Transverse colon (tissue), 4 donors: ENCODE measurements at regions not wholly inside any gene's neighbourhood (a gene's known extent, or its start where the extent isn't known, plus 50 kb on each side); places are given as distances from the start of the nearest gene placed in this dataset.

Experiments
- EP300 ChIP-seq: sonication (generic); formaldehyde crosslinking; IDR thresholded peaks from one replicate; pipeline ENCODE4 v1.6.1; 2017; ENCODE audit warnings: antibody characterized with exemption, low read depth
- POLR2A ChIP-seq: fragments of 450-650 bp; IDR thresholded peaks from one replicate; pipeline ENCODE4 v1.6.1; 2016; ENCODE audit warnings: antibody characterized with exemption, mild to moderate bottlenecking, moderate library complexity
- POLR2AphosphoS5 ChIP-seq, 3 donors: sonication (generic); formaldehyde crosslinking; IDR thresholded peaks; one replicate each; pipeline ENCODE4 v1.6.1; 2016; ENCODE audit warnings: antibody characterized with exemption in 3 of 3
- TF ChIP-seq, protein P1 (sequence below), 5 experiments: fragments of 200-600 bp in 3 of 5; fragments of 450-650 bp in 2 of 5; sonication (generic) in 3 of 5; IDR thresholded peaks; 1 replicate in 2 of 5; 2 replicates in 3 of 5; pipeline ENCODE4 v1.5.1; 2016 to 2017; ENCODE audit warnings: antibody characterized with exemption in 5 of 5, inconsistent platforms in 3 of 5, mild to moderate bottlenecking in 2 of 5, moderate library complexity in 1 of 5

DNA sequence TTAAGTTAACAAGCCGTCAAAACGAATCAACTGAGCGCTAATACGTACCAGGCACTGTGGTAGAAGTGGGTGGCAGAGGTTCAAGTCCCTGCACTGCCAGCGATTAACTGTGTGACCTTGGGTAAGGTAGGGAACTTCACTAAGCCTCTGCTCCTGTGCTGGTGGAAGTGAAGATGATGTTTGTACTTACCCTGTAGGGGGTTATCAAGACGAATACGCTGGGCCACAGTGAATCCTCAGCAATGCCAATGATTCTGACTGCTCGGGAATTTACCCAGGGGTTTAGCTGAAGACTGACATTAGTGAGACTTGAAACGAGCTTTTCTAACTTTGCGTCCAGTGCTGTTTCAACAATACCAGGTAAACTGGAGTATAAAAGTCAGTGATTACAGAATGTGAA lies 305.3 kb downstream of the FGF9 start:
- TF ChIP-seq POLR2AphosphoS5 (IDR thresholded peaks at IDR 0.05) (no peak), POLR2A (no peak), EP300 (no peak)
- TF ChIP-seq, protein P1, sequence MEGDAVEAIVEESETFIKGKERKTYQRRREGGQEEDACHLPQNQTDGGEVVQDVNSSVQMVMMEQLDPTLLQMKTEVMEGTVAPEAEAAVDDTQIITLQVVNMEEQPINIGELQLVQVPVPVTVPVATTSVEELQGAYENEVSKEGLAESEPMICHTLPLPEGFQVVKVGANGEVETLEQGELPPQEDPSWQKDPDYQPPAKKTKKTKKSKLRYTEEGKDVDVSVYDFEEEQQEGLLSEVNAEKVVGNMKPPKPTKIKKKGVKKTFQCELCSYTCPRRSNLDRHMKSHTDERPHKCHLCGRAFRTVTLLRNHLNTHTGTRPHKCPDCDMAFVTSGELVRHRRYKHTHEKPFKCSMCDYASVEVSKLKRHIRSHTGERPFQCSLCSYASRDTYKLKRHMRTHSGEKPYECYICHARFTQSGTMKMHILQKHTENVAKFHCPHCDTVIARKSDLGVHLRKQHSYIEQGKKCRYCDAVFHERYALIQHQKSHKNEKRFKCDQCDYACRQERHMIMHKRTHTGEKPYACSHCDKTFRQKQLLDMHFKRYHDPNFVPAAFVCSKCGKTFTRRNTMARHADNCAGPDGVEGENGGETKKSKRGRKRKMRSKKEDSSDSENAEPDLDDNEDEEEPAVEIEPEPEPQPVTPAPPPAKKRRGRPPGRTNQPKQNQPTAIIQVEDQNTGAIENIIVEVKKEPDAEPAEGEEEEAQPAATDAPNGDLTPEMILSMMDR (IDR thresholded peaks at IDR 0.05) = no peak
